GM04504 (cell line): ENCODE measurements at regions not wholly inside any gene's neighbourhood (a gene's known extent, or its start where the extent isn't known, plus 50 kb on each side); places are given as distances from the start of the nearest gene placed in this dataset.
"Not testable (repeated sequence)": the region's sequence is repeated elsewhere in the genome, so short reads cannot be mapped to it uniquely, and the experiment has no call there.

Experiments used
- DNase-seq: peaks from one replicate; pipeline ENCODE4 v3.0.0-alpha.2; 2012; ENCODE audit warnings: low read depth

- DNase-seq = no peak
These were observed 342.8 kb downstream of the FBXW7 start for GRCh38 chr4:152193059-152193458.

GRCh38 chr4:152190907-152191306 is 345.0 kb downstream of the FBXW7 start:
- DNase-seq = no peak

GRCh38 chr4:152189451-152190179 is 346.3 kb downstream of the FBXW7 start:
- no peak for DNase-seq

- no peak for DNase-seq
These were observed 347.1 kb downstream of the FBXW7 start for GRCh38 chr4:152188801-152189200.

DNA sequence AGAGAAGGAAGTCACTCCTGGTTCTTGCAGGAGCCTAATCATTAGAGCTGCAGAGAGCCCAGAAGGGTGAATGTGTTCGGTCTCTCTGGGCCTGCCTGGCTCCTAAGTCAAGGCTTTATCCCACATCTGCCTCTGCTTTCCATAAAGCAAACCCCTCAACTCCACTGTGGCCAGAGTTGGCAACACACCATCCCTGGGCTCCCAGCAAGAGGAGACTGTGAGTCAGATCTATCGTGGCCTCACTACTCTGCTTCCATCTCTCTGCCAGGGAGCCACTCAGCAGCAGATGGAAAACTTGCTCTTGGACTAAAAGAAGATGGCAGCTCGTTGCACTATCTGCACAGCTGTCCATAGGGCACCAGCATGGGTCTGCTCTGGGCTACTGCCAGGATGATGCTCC is 348.2 kb downstream of the FBXW7 start:
- no peak for DNase-seq

DNA sequence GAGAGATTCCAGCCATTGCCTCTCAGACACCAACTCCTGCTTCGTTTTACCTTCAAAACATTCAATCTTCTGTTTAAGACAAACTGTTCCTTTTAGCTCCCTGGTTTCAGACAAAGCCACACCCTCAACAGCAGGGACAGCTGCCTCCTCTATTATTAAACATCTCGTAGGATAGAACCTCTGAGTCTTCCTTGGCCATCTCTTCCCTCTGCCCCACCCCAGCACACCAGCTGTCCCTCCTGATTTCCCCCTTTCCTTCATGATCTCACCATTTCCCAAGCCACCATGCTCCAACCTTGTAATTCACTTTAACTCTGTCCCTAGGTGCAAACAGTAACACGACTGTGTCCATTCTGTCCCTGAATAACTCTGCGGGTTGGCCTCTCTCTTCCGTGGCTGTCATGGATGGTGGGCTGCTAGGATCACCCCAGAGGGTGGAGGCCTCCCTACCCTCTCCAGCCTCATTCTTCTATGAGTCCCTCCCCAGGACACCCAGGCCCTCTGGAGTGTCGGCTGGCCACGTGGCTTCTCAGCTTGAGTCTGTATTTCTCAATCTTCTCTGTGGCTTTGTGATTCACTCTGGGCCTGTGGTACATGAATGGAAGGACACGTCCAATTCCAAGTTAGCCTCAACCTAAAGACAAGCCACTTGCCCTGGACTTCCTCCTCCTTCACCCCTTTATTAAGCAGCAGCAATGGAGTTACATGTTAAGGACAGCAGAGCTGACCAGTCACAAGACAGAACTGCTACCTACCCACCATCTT is 349.9 kb downstream of the FBXW7 start:
- DNase-seq = no peak

DNA sequence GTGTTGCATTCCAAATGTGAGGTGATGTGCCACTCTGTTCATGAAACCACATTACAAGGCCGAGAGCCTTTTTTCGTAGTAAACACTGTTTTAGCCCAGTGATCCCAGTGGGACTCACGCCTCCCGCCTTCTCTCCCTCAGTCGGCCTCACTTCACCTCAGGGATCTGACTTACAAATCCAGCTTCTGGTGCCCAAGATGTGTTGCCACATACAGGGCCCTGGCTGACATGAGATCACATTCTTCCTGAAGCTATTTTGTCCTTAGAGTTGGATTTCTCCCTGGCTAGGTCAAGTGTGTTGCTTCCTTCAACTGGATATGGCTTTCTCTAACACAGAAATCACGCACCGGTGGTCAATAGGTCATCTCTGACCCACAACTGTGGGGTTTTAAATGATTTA is 354.7 kb downstream of the FBXW7 start:
- DNase-seq = no peak

DNA sequence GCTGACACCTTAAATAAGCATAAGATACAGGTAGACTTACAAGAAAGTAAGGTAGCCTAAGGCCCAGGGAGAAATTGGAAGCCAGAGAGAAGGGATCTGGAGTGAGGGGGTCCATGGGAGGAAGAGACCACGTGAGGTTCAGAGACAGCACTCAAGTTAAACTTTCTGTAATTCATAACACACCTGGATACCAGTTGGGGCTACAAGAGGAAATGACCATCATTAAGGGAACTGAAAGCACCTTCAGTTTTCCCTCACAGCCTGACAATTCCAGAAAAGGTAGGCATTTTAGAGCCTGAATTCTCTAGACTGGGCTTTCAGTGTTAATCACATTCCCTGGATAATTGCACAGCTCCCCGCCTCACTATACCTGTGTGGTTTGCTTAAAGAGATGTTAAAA is 355.5 kb downstream of the FBXW7 start:
- DNase-seq = no peak

- DNase-seq = not testable (repeated sequence)
These were observed 358.4 kb downstream of the FBXW7 start for GRCh38 chr4:152177538-152177937.

DNA sequence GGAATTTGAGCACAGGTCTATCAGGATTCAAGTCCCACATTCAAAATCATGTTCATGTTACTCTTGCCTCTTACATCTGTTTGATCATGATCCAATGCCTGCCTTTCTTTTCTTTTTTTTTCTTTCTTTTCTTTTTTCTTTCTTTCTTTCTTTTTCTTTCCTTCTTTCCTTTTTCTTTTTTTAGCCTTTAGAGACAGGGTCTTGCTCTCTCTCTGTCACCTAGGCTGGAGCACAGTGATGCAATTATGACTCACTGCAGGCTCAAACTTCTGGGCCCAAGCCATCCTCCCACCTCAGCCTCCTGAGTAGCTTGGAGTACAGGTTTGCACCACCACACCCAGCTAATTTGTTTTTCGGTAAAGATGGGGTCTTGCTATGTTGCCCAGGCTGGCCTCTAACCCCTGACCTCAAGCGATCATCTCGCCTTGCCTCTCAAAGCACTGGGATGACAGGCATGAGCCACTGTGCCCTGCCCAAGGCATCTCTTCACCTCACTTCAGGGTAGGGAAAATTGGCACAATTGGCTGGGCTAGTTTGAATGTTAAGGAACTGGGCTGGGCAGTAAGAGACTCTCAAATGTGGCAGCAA is 359.2 kb downstream of the FBXW7 start:
- no peak for DNase-seq

- no peak for DNase-seq
These were observed 360.3 kb downstream of the FBXW7 start for GRCh38 chr4:152175586-152175985.

DNA sequence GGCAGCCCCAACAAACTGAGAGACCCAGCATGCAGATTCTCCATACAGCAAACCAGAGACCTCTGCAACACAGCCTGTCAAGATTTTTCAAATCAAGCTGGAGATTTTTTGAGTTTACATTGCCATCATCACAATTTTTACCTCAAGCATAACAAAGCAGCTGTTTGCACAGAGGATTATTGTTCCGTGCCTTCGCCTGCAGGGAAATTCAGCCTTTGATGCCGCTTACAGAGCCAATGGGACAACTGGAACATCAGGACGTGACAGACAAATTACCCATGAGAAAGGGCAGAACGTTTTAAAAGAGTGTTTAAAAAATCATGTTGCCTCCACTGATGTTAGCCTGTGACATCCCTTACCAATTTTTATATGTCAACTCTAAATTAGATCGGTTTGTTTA is 363.7 kb downstream of the FBXW7 start:
- no peak for DNase-seq

- no peak for DNase-seq
These were observed 364.3 kb downstream of the FBXW7 start for GRCh38 chr4:152171556-152171955.

GRCh38 chr4:152169683-152170082 is 366.2 kb downstream of the FBXW7 start:
- no peak for DNase-seq

- DNase-seq = no peak
These were observed 366.8 kb downstream of the FBXW7 start for GRCh38 chr4:152168987-152169616.

- DNase-seq = no peak
These were observed 369.3 kb downstream of the FBXW7 start for GRCh38 chr4:152166567-152166966.

- DNase-seq = no peak
These were observed 370.0 kb downstream of the FBXW7 start for GRCh38 chr4:152165846-152166245.

DNA sequence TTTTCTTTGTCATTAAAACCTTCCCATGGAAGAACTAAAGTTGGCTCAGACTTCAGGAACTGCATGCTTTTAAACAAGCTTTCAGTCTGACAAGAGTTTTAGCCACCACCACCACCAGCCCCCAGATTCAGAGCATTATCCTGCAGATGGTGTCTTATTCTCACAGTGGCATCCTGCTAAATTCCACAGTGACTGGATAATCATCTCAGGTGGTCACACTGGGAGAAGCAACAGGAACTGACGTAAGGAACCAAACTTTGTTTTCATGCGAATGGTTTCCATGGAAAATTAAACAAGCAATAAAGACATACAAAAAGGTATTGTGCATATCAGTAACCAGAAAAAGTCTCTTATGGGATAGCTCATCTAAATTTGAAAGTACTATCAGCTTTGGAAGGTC is 370.7 kb downstream of the FBXW7 start:
- DNase-seq = no peak

- DNase-seq = no peak
These were observed 371.3 kb downstream of the FBXW7 start for GRCh38 chr4:152164561-152164960.

DNA sequence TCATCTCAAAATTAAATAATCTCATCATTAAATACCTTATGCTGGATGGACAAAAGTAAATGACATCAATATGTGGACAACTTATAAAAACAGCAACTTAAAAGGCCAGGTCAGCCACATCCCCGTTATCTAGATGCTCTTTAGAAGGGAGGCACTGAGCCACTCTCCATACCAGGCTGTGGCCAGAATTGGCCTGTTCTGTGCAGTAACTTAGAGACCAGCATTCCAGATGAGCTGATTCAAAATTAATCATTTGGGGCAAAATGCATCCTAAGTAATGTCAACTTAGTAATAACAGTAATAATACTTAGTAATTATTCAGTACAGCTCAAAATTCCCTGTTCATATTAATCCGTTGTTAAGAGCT is 373.6 kb downstream of the FBXW7 start:
- no peak for DNase-seq

DNA sequence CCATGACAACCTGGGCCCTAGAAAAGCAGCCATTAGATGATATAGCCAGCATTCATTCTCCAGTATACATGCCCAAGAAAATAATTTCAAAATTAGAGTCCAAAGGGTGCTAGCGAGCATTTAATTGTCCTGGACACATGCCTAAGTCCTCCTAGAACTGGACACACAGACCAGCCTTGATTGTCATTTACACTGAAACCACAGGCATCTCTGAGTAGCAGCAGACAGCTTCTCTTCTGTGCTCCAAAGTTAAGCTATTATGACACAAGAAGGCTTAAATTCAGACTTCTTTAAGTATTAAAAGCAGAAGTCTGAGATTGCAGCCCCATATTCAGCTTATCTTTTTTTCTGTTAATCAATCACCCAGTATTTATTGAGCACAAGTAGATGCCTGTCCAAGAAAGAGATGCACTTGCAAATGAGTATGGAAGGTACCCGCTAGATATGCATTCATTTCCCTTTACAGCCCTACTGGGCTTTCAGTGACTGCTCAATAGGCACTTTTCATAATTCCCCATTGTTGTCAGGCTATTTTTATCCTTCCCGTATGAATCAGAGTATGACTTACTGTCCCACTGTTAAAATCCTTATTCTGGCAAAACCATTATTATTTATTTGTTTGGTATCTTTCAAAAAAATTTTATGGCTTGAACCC is 374.1 kb downstream of the FBXW7 start:
- no peak for DNase-seq

DNA sequence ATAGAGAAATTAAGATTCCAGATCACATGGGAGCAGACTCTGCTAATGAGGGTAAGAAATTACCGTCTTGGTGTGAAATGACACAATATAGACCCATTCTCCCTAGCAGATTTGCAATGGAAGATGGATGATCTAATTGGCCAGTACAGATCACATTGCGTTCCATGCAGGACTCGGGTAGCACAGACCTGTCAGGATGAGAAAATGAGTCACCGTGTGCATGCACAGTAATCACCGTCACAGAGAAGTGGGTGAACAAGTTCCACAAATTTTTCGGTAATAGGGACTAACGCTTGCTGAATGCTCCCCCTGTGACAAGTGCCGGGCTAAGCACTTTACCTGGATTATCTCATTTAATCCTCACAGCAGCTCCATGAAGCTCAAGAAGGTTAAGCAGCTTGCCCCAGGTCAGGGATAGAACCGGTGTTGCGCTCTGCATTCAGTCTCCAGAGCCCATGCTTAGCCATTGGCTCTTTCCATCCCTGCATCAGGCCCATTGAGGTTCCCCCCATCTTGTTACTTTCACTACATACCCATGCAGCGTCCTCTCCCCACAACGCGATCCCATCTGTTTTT is 375.6 kb downstream of the FBXW7 start:
- no peak for DNase-seq
